Calu3 (cell line): ENCODE measurements at regions not wholly inside any gene's neighbourhood (a gene's known extent, or its start where the extent isn't known, plus 50 kb on each side); places are given as distances from the start of the nearest gene placed in this dataset.

Source experiments
- BruUV-seq: library from RNA; stranded (reverse); fragments of 400-500 nt; replicated peaks from 2 replicates; lab custom pipeline; 2021; lab: Mats Ljungman, UMichigan
- CTCF ChIA-PET: fragments of 300-600 bp; sonication (Branson Sonifier 250); formaldehyde crosslinking; loops from one replicate; lab custom pipeline; 2022; ENCODE audit warnings: antibody characterized with exemption; lab: Charles Lee
- DNase-seq: peaks from one replicate; pipeline ENCODE4 v3.0.0; 2022
- H3K27ac Mint-ChIP-seq: one replicate; pipeline ENCODE4 v1.8.0; 2022; ENCODE audit warnings: mixed read lengths; ENCODE audit not compliant: unreplicated experiment
- H3K27me3 Mint-ChIP-seq: one replicate; pipeline ENCODE4 v1.8.0; 2022; ENCODE audit warnings: mixed read lengths; ENCODE audit not compliant: unreplicated experiment
- H3K36me3 Mint-ChIP-seq: one replicate; pipeline ENCODE4 v1.8.0; 2022; ENCODE audit warnings: mild to moderate bottlenecking, moderate library complexity, mixed read lengths; ENCODE audit not compliant: insufficient read depth, unreplicated experiment
- H3K4me1 Mint-ChIP-seq: one replicate; pipeline ENCODE4 v1.8.0; 2022; ENCODE audit warnings: mild to moderate bottlenecking, low read depth, mixed read lengths; ENCODE audit not compliant: unreplicated experiment
- H3K4me3 Mint-ChIP-seq: one replicate; pipeline ENCODE4 v1.8.0; 2022; ENCODE audit warnings: mild to moderate bottlenecking, low read depth, moderate library complexity, mixed read lengths; ENCODE audit not compliant: unreplicated experiment
- H3K9me3 Mint-ChIP-seq: one replicate; pipeline ENCODE4 v1.8.0; 2022; ENCODE audit warnings: low read depth, mixed read lengths; ENCODE audit not compliant: unreplicated experiment
- CTCF ChIP-seq: fragments of 200-600 bp; IDR thresholded peaks from one replicate; pipeline ENCODE4 v1.8.0; 2022; ENCODE audit warnings: antibody characterized with exemption; ENCODE audit not compliant: unreplicated experiment
- intact Hi-C: fragments of 100-400 bp; cut with micrococcal nuclease; formaldehyde crosslinking; loops from one replicate; pipeline ENCODE4 v1.10.0; 2022; ENCODE audit not compliant: unreplicated experiment

- no peaks in the 10 kb centered on the region for H3K4me1 Mint-ChIP-seq
- CTCF ChIA-PET: no interaction called here
- no peak for DNase-seq
- H3K9me3 Mint-ChIP-seq: peaks cover 9% of the 10 kb centered on the region
- TF ChIP-seq CTCF: no peak
- H3K27ac Mint-ChIP-seq: no peak overlapping the region
- H3K27me3 Mint-ChIP-seq: no peaks in the 10 kb centered on the region
- H3K4me3 Mint-ChIP-seq: no peak overlapping the region
- intact Hi-C loops: no loop called here
- no TSS peak for BruUV-seq
- peaks cover 5% of the 10 kb centered on the region for H3K36me3 Mint-ChIP-seq
These were observed 176.9 kb downstream of the ZIC3 start for GRCh38 chrX:137742846-137743245.

- no TSS peak for BruUV-seq
- H3K27ac Mint-ChIP-seq: no peak overlapping the region
- CTCF ChIA-PET: no interaction called here
- no peaks in the 10 kb centered on the region for H3K27me3 Mint-ChIP-seq
- no peak for TF ChIP-seq CTCF
- H3K4me3 Mint-ChIP-seq: no peak overlapping the region
- no peak for DNase-seq
- intact Hi-C loops: no loop called here
- H3K9me3 Mint-ChIP-seq: peaks cover 9% of the 10 kb centered on the region
- no peaks in the 10 kb centered on the region for H3K4me1 Mint-ChIP-seq
- H3K36me3 Mint-ChIP-seq: peaks cover 4% of the 10 kb centered on the region
These were observed 177.5 kb downstream of the ZIC3 start for GRCh38 chrX:137743414-137743813.

GRCh38 chrX:137746289-137746688 lies 180.4 kb downstream of the ZIC3 start:
- CTCF ChIA-PET: interaction anchor here (0.6 kb wide), 1 partner anchor 13 kb away, joined by 3 read pairs; no protein-coding TSS in a partner anchor
- H3K4me3 Mint-ChIP-seq: no peak overlapping the region
- peaks cover 6% of the 10 kb centered on the region for H3K9me3 Mint-ChIP-seq

GRCh38 chrX:137747244-137748043 lies 181.5 kb downstream of the ZIC3 start:
- Mint-ChIP-seq H3K4me3 (no peak overlapping the region), H3K9me3 (peaks cover 3% of the 10 kb centered on the region), H3K27ac (no peak overlapping the region), H3K36me3 (no peaks in the 10 kb centered on the region), H3K27me3 (no peaks in the 10 kb centered on the region), H3K4me1 (no peaks in the 10 kb centered on the region)
- DNase-seq: no peak
- no TSS peak for BruUV-seq
- TF ChIP-seq CTCF: no peak
- CTCF ChIA-PET: no interaction called here
- intact Hi-C loops: no loop called here

More at GRCh38 chrX:137746289-137746688, 180.4 kb downstream of the ZIC3 start:
- intact Hi-C loops: no loop called here
- Mint-ChIP-seq H3K4me1 (no peaks in the 10 kb centered on the region), H3K27ac (no peak overlapping the region), H3K36me3 (no peaks in the 10 kb centered on the region), H3K27me3 (no peaks in the 10 kb centered on the region)
- TF ChIP-seq CTCF: no peak
- no TSS peak for BruUV-seq
- no peak for DNase-seq
